Mesenchymal stem cell (in vitro differentiated cells and primary cell): ENCODE measurements at regions not wholly inside any gene's neighbourhood (a gene's known extent, or its start where the extent isn't known, plus 50 kb on each side); places are given as distances from the start of the nearest gene placed in this dataset.

Experiments used
- DNase-seq: peaks from one replicate; pipeline ENCODE4 v3.0.0-alpha.2; 2013
- H2AFZ ChIP-seq: one replicate; pipeline ENCODE4 v1.6.1; 2013; ENCODE audit warnings: low read depth, mild to moderate bottlenecking, control low read depth, inconsistent platforms, low read length, moderate library complexity
- H2AK5ac ChIP-seq: 2 replicates; pipeline ENCODE4 v1.6.1; 2013; ENCODE audit warnings: low read length, moderate library complexity, mild to moderate bottlenecking, inconsistent platforms; ENCODE audit not compliant: severe bottlenecking
- H2BK120ac ChIP-seq: one replicate; pipeline ENCODE4 v1.6.1; 2013; ENCODE audit warnings: low read depth, mild to moderate bottlenecking, inconsistent platforms, low read length, moderate library complexity
- H2BK12ac ChIP-seq, 2 experiments: one replicate each; pipeline ENCODE4 v1.6.1; 2013; ENCODE audit warnings: inconsistent platforms in 2 of 2, low read length in 2 of 2, mild to moderate bottlenecking in 2 of 2, moderate library complexity in 2 of 2, control low read depth in 1 of 2
- H2BK15ac ChIP-seq: one replicate; pipeline ENCODE4 v1.6.1; 2013; ENCODE audit warnings: mild to moderate bottlenecking, low read depth, inconsistent platforms; ENCODE audit not compliant: poor library complexity, severe bottlenecking
- H2BK5ac ChIP-seq: 2 replicates; pipeline ENCODE4 v1.6.1; 2013; ENCODE audit warnings: low read depth, mild to moderate bottlenecking, low read length, control low read depth, inconsistent platforms; ENCODE audit not compliant: poor library complexity, severe bottlenecking
- H3K14ac ChIP-seq, 2 experiments: one replicate each; pipeline ENCODE4 v1.6.1; 2013; ENCODE audit warnings: inconsistent platforms in 2 of 2, low read length in 2 of 2, control low read depth in 1 of 2, mild to moderate bottlenecking in 1 of 2, moderate library complexity in 1 of 2
- H3K18ac ChIP-seq, 2 experiments: one replicate each; pipeline ENCODE4 v1.6.1; 2013; ENCODE audit warnings: inconsistent platforms in 2 of 2, low read length in 2 of 2, control low read depth in 1 of 2, low read depth in 1 of 2, mild to moderate bottlenecking in 1 of 2
- H3K23ac ChIP-seq, 2 experiments: one replicate each; pipeline ENCODE4 v1.6.1; 2013; ENCODE audit warnings: inconsistent platforms in 2 of 2, low read length in 2 of 2, mild to moderate bottlenecking in 2 of 2, moderate library complexity in 2 of 2, control low read depth in 1 of 2
- H3K27ac ChIP-seq: 2 replicates; pipeline ENCODE4 v1.5.1; 2013; ENCODE audit warnings: mild to moderate bottlenecking, moderate library complexity, low read length, control low read depth, inconsistent platforms; ENCODE audit not compliant: poor library complexity, severe bottlenecking
- H3K27me3 ChIP-seq, 2 experiments: 2 replicates each; pipeline versions ENCODE4 v1.6.1 to v1.7.0; 2013; ENCODE audit warnings: low read length in 2 of 2, mild to moderate bottlenecking in 2 of 2, moderate library complexity in 2 of 2, control low read depth in 1 of 2, inconsistent platforms in 1 of 2; ENCODE audit not compliant: control insufficient read depth in 1 of 2, insufficient read depth in 1 of 2
- H3K36me3 ChIP-seq, 2 experiments: 2 replicates each; pipeline versions ENCODE4 v1.6.1 to v1.7.0; 2013; ENCODE audit warnings: low read length in 2 of 2, control low read depth in 1 of 2, inconsistent platforms in 1 of 2, low read depth in 1 of 2, mild to moderate bottlenecking in 1 of 2; ENCODE audit not compliant: insufficient read depth in 2 of 2, control insufficient read depth in 1 of 2
- H3K4ac ChIP-seq, 2 experiments: one replicate each; pipeline ENCODE4 v1.6.1; 2013; ENCODE audit warnings: inconsistent platforms in 2 of 2, low read length in 2 of 2, mild to moderate bottlenecking in 2 of 2, moderate library complexity in 2 of 2, control low read depth in 1 of 2, low read depth in 1 of 2
- H3K4me1 ChIP-seq: 2 replicates; pipeline ENCODE4 v1.6.1; 2013; ENCODE audit warnings: low read depth, low read length, control low read depth; ENCODE audit not compliant: control insufficient read depth, insufficient read depth
- H3K4me2 ChIP-seq: 2 replicates; pipeline ENCODE4 v1.6.1; 2013; ENCODE audit warnings: low read length, mild to moderate bottlenecking, inconsistent platforms; ENCODE audit not compliant: poor library complexity, severe bottlenecking
- H3K4me3 ChIP-seq, 2 experiments: 2 replicates each; pipeline versions ENCODE4 v1.5.1 to v1.7.0; 2013; ENCODE audit warnings: low read length in 2 of 2, mild to moderate bottlenecking in 2 of 2, control low read depth in 1 of 2, low read depth in 1 of 2; ENCODE audit not compliant: insufficient read depth in 1 of 2
- H3K79me1 ChIP-seq: replicated peaks from 2 replicates; pipeline ENCODE4 v1.6.1; 2013; ENCODE audit warnings: mild to moderate bottlenecking, control low read depth, low read length, inconsistent platforms; ENCODE audit not compliant: poor library complexity, severe bottlenecking
- H3K9ac ChIP-seq: 2 replicates; pipeline ENCODE4 v1.7.0; 2013; ENCODE audit warnings: mild to moderate bottlenecking, low read length, moderate library complexity
- H3K9me3 ChIP-seq: 2 replicates; pipeline ENCODE4 v1.7.0; 2013; ENCODE audit warnings: mild to moderate bottlenecking, low read length; ENCODE audit not compliant: control insufficient read depth
- H4K8ac ChIP-seq: one replicate; pipeline ENCODE4 v1.6.1; 2013; ENCODE audit warnings: inconsistent platforms, mild to moderate bottlenecking, low read length, moderate library complexity
- H4K91ac ChIP-seq: one replicate; pipeline ENCODE4 v1.6.1; 2013; ENCODE audit warnings: mild to moderate bottlenecking, low read length, inconsistent platforms
- WGBS: methylation state at CpG from one replicate; pipeline ENCODE4 v1.1.7; 2013; ENCODE audit warnings: mixed read lengths; 5-methylcytosine and 5-hydroxymethylcytosine counted together

- Histone ChIP-seq H3K9me3 (no peaks in the 10 kb centered on the region), H4K91ac (no peak overlapping the region), H3K79me1 (no peaks in the 10 kb centered on the region), H2AK5ac (no peak overlapping the region), H3K4me3 (no peak overlapping the region), H3K27ac (no peak overlapping the region), H2BK5ac (no peak overlapping the region), H3K18ac (no peak overlapping the region), H2BK12ac (no peak overlapping the region), H3K14ac (no peak overlapping the region), H2BK120ac (no peak overlapping the region), H3K27me3 (peaks cover 3 to 21% of the 10 kb centered on the region in 2 experiments), H3K9ac (no peak overlapping the region), H4K8ac (no peak overlapping the region), H2AFZ (no peak overlapping the region), H2BK15ac (no peak overlapping the region), H3K4me2 (no peak overlapping the region), H3K4ac (no peak overlapping the region), H3K36me3 (no peaks in the 10 kb centered on the region), H3K4me1 (no peaks in the 10 kb centered on the region), H3K23ac (no peak overlapping the region)
- no peak for DNase-seq
- 4% methylated on average over 37 of the region's 59 CpGs for WGBS
These were observed 921.4 kb upstream of the EEF2KMT start for GRCh38 chr16:6018848-6019489.

DNA sequence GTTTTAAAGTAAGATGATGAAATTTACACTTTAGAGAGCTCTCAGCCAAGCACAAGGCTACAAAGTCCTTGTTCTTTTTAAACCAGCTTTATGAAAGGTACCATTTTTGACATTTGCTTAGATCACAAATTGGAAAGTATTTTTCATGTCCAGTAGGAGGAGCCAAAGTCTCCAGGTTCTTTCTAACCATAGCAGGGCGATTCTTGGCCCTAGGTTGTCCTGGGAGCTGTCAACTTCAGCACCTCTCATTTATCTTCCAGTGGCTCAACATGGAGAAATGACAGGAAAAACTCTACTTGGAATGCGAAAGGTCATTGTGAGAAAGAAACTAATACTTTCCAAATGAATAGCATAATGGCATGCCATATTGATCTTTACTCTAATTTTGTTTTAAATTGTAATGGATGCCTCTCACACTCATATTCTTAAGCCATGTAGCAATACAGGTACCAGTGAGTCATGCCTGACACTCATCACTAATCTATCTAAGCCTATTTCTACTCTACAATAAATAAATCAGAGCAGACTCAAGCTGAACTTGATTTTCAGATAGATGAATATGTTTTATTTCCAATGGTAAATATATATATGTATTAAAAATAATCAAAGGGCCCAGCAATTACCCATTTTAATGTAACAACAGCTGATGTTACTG lies 919.1 kb upstream of the EEF2KMT start:
- Histone ChIP-seq H4K91ac (no peak overlapping the region), H2AFZ (no peak overlapping the region), H3K4me2 (no peak overlapping the region), H3K27ac (no peak overlapping the region), H3K9ac (no peak overlapping the region), H3K27me3 (peaks cover 3 to 21% of the 10 kb centered on the region in 2 experiments), H4K8ac (no peak overlapping the region), H2AK5ac (no peak overlapping the region), H2BK120ac (no peak overlapping the region), H2BK15ac (no peak overlapping the region), H3K18ac (no peak overlapping the region), H3K23ac (no peak overlapping the region), H3K9me3 (no peaks in the 10 kb centered on the region), H3K4me1 (no peaks in the 10 kb centered on the region), H3K14ac (no peak overlapping the region), H2BK5ac (no peak overlapping the region), H3K36me3 (no peaks in the 10 kb centered on the region), H3K4me3 (no peak overlapping the region), H3K4ac (no peak overlapping the region), H3K79me1 (no peaks in the 10 kb centered on the region), H2BK12ac (no peak overlapping the region)
- 0% methylated on average over 1 of the region's 2 CpGs for whole genome bisulfite sequencing
- DNase-seq, result no peak

DNA sequence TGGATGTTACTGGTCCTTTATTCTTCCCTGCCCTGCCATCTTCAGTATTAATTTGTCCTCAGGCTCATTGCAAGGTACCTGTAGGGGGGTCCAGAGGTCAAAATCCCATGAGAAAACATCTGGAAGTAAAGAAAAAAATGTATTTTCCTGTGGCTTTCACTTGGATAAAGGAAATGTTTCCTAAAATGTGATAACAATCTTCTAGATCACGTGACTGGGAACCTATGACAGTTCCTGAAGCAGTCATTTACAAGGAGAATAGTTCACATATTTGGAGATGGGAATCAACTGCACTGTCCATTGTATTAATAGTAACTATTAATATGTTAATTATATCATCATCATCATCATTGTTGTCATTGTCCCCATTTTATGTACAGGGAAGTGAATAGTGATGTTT lies 915.1 kb upstream of the EEF2KMT start:
- no peak overlapping the region for H2AFZ ChIP-seq
- no peak overlapping the region for H2AK5ac ChIP-seq
- no peak overlapping the region for H2BK12ac ChIP-seq
- H3K36me3 ChIP-seq, result no peaks in the 10 kb centered on the region
- no peak overlapping the region for H4K8ac ChIP-seq
- no peaks in the 10 kb centered on the region for H3K4me1 ChIP-seq
- H3K9me3 ChIP-seq, result no peaks in the 10 kb centered on the region
- H3K27me3 ChIP-seq, result peaks cover 0 to 1% of the 10 kb centered on the region in 2 experiments
- H3K79me1 ChIP-seq, result no peaks in the 10 kb centered on the region
- no peak overlapping the region for H3K18ac ChIP-seq
- no peak overlapping the region for H2BK15ac ChIP-seq
- H3K4ac ChIP-seq, result no peak overlapping the region
- H3K14ac ChIP-seq, result no peak overlapping the region
- no peak overlapping the region for H2BK5ac ChIP-seq
- WGBS, result 17% methylated on average over 1 of the region's 1 CpG
- no peak overlapping the region for H4K91ac ChIP-seq
- no peak overlapping the region for H3K4me3 ChIP-seq
- H3K23ac ChIP-seq, result no peak overlapping the region
- DNase-seq, result no peak
- H3K27ac ChIP-seq, result no peak overlapping the region
- H3K9ac ChIP-seq, result no peak overlapping the region
- H2BK120ac ChIP-seq, result no peak overlapping the region
- no peak overlapping the region for H3K4me2 ChIP-seq

- H3K23ac ChIP-seq, result no peak overlapping the region
- no peak overlapping the region for H3K9ac ChIP-seq
- H3K27me3 ChIP-seq, result no peaks in the 10 kb centered on the region
- H3K4me1 ChIP-seq, result no peaks in the 10 kb centered on the region
- H3K27ac ChIP-seq, result no peak overlapping the region
- 50% methylated on average over 5 of the region's 5 CpGs for WGBS
- H4K91ac ChIP-seq, result no peak overlapping the region
- H3K4me2 ChIP-seq, result no peak overlapping the region
- no peak overlapping the region for H4K8ac ChIP-seq
- no peaks in the 10 kb centered on the region for H3K79me1 ChIP-seq
- H2BK120ac ChIP-seq, result no peak overlapping the region
- H2BK15ac ChIP-seq, result no peak overlapping the region
- H2AK5ac ChIP-seq, result no peak overlapping the region
- no peak for DNase-seq
- no peaks in the 10 kb centered on the region for H3K9me3 ChIP-seq
- H3K14ac ChIP-seq, result no peak overlapping the region
- no peak overlapping the region for H2AFZ ChIP-seq
- no peak overlapping the region for H3K4ac ChIP-seq
- H3K4me3 ChIP-seq, result no peak overlapping the region
- H2BK5ac ChIP-seq, result no peak overlapping the region
- no peak overlapping the region for H2BK12ac ChIP-seq
- H3K36me3 ChIP-seq, result no peaks in the 10 kb centered on the region
- H3K18ac ChIP-seq, result no peak overlapping the region
These were observed 911.6 kb upstream of the EEF2KMT start for GRCh38 chr16:6009151-6009550.
